SK-N-SH (cell line): ENCODE measurements at regions not wholly inside any gene's neighbourhood (a gene's known extent, or its start where the extent isn't known, plus 50 kb on each side); places are given as distances from the start of the nearest gene placed in this dataset.

ENCODE experiments used
- CTCF ChIA-PET: fragments of 300-600, 350-600 bp; formaldehyde crosslinking; extraction: SDS; loops from one replicate; lab custom pipeline; 2021; lab: Yijun Ruan, JAX
- POLR2A ChIA-PET: fragments of 350-600 bp; sonication (Branson Sonifier 250); formaldehyde crosslinking; extraction: SDS; loops from one replicate; lab custom pipeline; 2020; ENCODE audit warnings: antibody characterized with exemption, inconsistent platforms; lab: Yijun Ruan, JAX
- DNase-seq: peaks from one replicate; pipeline ENCODE4 v3.0.0; 2012
- H2AFZ ChIP-seq: fragments of 200-600 bp; sonication (generic); 2 replicates; pipeline ENCODE4 v1.8.1; 2016; ENCODE audit warnings: antibody characterized with exemption, mild to moderate bottlenecking, low read depth
- H3F3A ChIP-seq: fragments of 200-600 bp; sonication (generic); replicated peaks from 2 replicates; pipeline ENCODE3; 2016; ENCODE audit warnings: antibody characterized with exemption, mild to moderate bottlenecking; ENCODE audit not compliant: insufficient read depth
- H3K27ac ChIP-seq, 2 experiments: fragments of 200-500 bp in 1 of 2; fragments of 200-600 bp in 1 of 2; sonication (Bioruptor generic) in 1 of 2; sonication (generic), shearing (Covaris generic) in 1 of 2; 2 replicates each; pipeline versions ENCODE4 v1.5.1 to v1.6.1; 2014 to 2016; ENCODE audit warnings: low read depth in 2 of 2, inconsistent platforms in 1 of 2, low read length in 1 of 2, mild to moderate bottlenecking in 1 of 2, mixed read lengths in 1 of 2
- H3K27me3 ChIP-seq: fragments of 200-600 bp; sonication (generic), shearing (Covaris generic); 2 replicates; pipeline ENCODE4 v1.6.1; 2016; ENCODE audit warnings: mixed run types; ENCODE audit not compliant: insufficient read depth
- H3K36me3 ChIP-seq, 2 experiments: fragments of 200-500 bp in 1 of 2; fragments of 200-600 bp in 1 of 2; sonication (Bioruptor generic) in 1 of 2; sonication (generic) in 1 of 2; replicated peaks in 1 of 2; 2 replicates each; pipeline versions ENCODE3 to v1.5.1; 2014 to 2016; ENCODE audit warnings: low read length in 1 of 2, mild to moderate bottlenecking in 1 of 2; ENCODE audit not compliant: insufficient read depth in 2 of 2, control insufficient read depth in 1 of 2
- H3K4me1 ChIP-seq, 2 experiments: fragments of 200-500 bp in 1 of 2; fragments of 200-600 bp in 1 of 2; sonication (Bioruptor generic) in 1 of 2; sonication (generic), shearing (Covaris generic) in 1 of 2; 2 replicates each; pipeline versions ENCODE4 v1.5.1 to v1.6.1; 2014 to 2016; ENCODE audit warnings: low read depth in 1 of 2, low read length in 1 of 2, mixed run types in 1 of 2; ENCODE audit not compliant: insufficient read depth in 2 of 2, control insufficient read depth in 1 of 2
- H3K4me2 ChIP-seq: fragments of 200-600 bp; sonication (generic), shearing (Covaris generic); 2 replicates; pipeline ENCODE4 v1.6.1; 2017; ENCODE audit warnings: mixed run types
- H3K4me3 ChIP-seq, 2 experiments: fragments of 200-500 bp in 1 of 2; fragments of 200-600 bp in 1 of 2; sonication (Bioruptor generic) in 1 of 2; sonication (generic), shearing (Covaris generic) in 1 of 2; 2 replicates each; pipeline versions ENCODE4 v1.5.1 to v1.8.1; 2014 to 2016; ENCODE audit warnings: low read depth in 2 of 2, inconsistent platforms in 1 of 2, low read length in 1 of 2, mild to moderate bottlenecking in 1 of 2, mixed read lengths in 1 of 2, moderate library complexity in 1 of 2
- H3K79me2 ChIP-seq: fragments of 200-600 bp; sonication (generic); 2 replicates; pipeline ENCODE4 v1.8.1; 2017; ENCODE audit warnings: mild to moderate bottlenecking; ENCODE audit not compliant: insufficient read depth
- H3K9ac ChIP-seq: fragments of 200-600 bp; sonication (generic); 2 replicates; pipeline ENCODE4 v1.6.1; 2017; ENCODE audit warnings: mixed run types
- H3K9me2 ChIP-seq: fragments of 200-600 bp; sonication (generic); 2 replicates; pipeline ENCODE4 v1.6.1; 2017; ENCODE audit warnings: mixed run types
- H3K9me3 ChIP-seq: fragments of 200-600 bp; sonication (generic); 2 replicates; pipeline ENCODE4 v1.6.1; 2017; ENCODE audit warnings: mixed run types, mild to moderate bottlenecking, moderate library complexity
- H4K20me1 ChIP-seq: fragments of 200-600 bp; sonication (generic); 2 replicates; pipeline ENCODE4 v1.6.1; 2017; ENCODE audit warnings: mild to moderate bottlenecking, mixed run types; ENCODE audit not compliant: insufficient read depth
- CTCF ChIP-seq: fragments of 200-600 bp; sonication (generic); IDR thresholded peaks from 2 replicates; pipeline ENCODE4 v1.6.1; 2017; ENCODE audit warnings: antibody characterized with exemption, mild to moderate bottlenecking, moderate library complexity
- ELF1 ChIP-seq: IDR thresholded peaks from 2 replicates; pipeline ENCODE4 v1.4.0; 2012
- EP300 ChIP-seq, 2 experiments: IDR thresholded peaks; 2 replicates each; pipeline versions ENCODE4 v1.4.0 to v1.6.1; 2012; ENCODE audit warnings: borderline replicate concordance in 1 of 2, low read depth in 1 of 2, low read length in 1 of 2
- EZH2phosphoT487 ChIP-seq: fragments of 200-600 bp; sonication (generic); IDR thresholded peaks from 2 replicates; pipeline ENCODE4 v1.6.1; 2017; ENCODE audit warnings: low read depth, mixed run types, mild to moderate bottlenecking, antibody characterized with exemption, moderate library complexity, borderline replicate concordance
- FOSL2 ChIP-seq: IDR thresholded peaks from 2 replicates; pipeline ENCODE4 v1.4.0; 2012; ENCODE audit warnings: low read depth, mild to moderate bottlenecking, moderate library complexity, borderline replicate concordance
- FOXJ3 ChIP-seq: sonication (generic); formaldehyde crosslinking; IDR thresholded peaks from 2 replicates; pipeline ENCODE4 v1.5.1; 2020; ENCODE audit warnings: mild to moderate bottlenecking, missing genetic modification reagents
- FOXM1 ChIP-seq: IDR thresholded peaks from 2 replicates; pipeline ENCODE4 v1.4.0; 2012; ENCODE audit warnings: low read depth, mild to moderate bottlenecking
- GATA2 ChIP-seq: sonication (generic); formaldehyde crosslinking; IDR thresholded peaks from 2 replicates; pipeline ENCODE4 v1.5.0; 2020; ENCODE audit warnings: mild to moderate bottlenecking, missing genetic modification reagents
- JUND ChIP-seq: IDR thresholded peaks from 2 replicates; pipeline ENCODE4 v1.4.0; 2012
- MAX ChIP-seq: IDR thresholded peaks from 2 replicates; pipeline ENCODE4 v1.4.0; 2012; ENCODE audit warnings: low read depth
- MEF2A ChIP-seq: IDR thresholded peaks from 2 replicates; pipeline ENCODE4 v1.4.0; 2012; ENCODE audit warnings: low read depth, borderline replicate concordance
- MXI1 ChIP-seq: IDR thresholded peaks from 2 replicates; pipeline ENCODE4 v1.6.1; 2012; ENCODE audit warnings: mild to moderate bottlenecking, low read depth, low read length, improper control_type of control experiment
- PBX3 ChIP-seq: IDR thresholded peaks from 2 replicates; pipeline ENCODE4; 2012
- RAD21 ChIP-seq: IDR thresholded peaks from 2 replicates; pipeline ENCODE4 v1.6.1; 2012; ENCODE audit warnings: mild to moderate bottlenecking, low read length
- RCOR1 ChIP-seq: fragments of 150-350 bp; IDR thresholded peaks from 2 replicates; pipeline ENCODE4 v1.6.1; 2017; ENCODE audit warnings: antibody characterized with exemption, low read length
- REST ChIP-seq: IDR thresholded peaks from 2 replicates; pipeline ENCODE4 v1.6.1; 2012; ENCODE audit warnings: mild to moderate bottlenecking, low read depth, low read length, moderate library complexity
- RXRA ChIP-seq: IDR thresholded peaks from 2 replicates; pipeline ENCODE4 v1.4.0; 2012; ENCODE audit warnings: low read depth, mild to moderate bottlenecking, borderline replicate concordance
- SMC3 ChIP-seq: IDR thresholded peaks from 2 replicates; pipeline ENCODE4 v1.6.1; 2012; ENCODE audit warnings: low read depth, low read length, improper control_type of control experiment
- TAF1 ChIP-seq: IDR thresholded peaks from 2 replicates; pipeline ENCODE4 v1.6.1; 2012; ENCODE audit warnings: low read depth, mild to moderate bottlenecking, low read length, moderate library complexity, borderline replicate concordance
- TCF12 ChIP-seq: IDR thresholded peaks from 2 replicates; pipeline ENCODE4 v1.4.0; 2012
- USF2 ChIP-seq: fragments of 150-350 bp; IDR thresholded peaks from 2 replicates; pipeline ENCODE4 v1.6.1; 2017; ENCODE audit warnings: antibody characterized with exemption, low read length, low read depth, borderline replicate concordance
- YY1 ChIP-seq: IDR thresholded peaks from 2 replicates; pipeline ENCODE4 v1.4.0; 2012; ENCODE audit warnings: low read depth, mild to moderate bottlenecking
- WGBS: methylation state at CpG from one replicate; pipeline ENCODE4 v1.1.6; 2017; ENCODE audit warnings: low lambda C conversion rate; 5-methylcytosine and 5-hydroxymethylcytosine counted together

- H3K27me3 ChIP-seq = no peaks in the 10 kb centered on the region
- H3K4me1 ChIP-seq = no peaks in the 10 kb centered on the region
- WGBS = 70% methylated on average over 1 of the region's 1 CpG
- no peak overlapping the region for H2AFZ ChIP-seq
- H3K36me3 ChIP-seq = no peaks in the 10 kb centered on the region
- CTCF ChIA-PET = no interaction called here
- H3F3A ChIP-seq = no peaks in the 10 kb centered on the region
- no peak overlapping the region for H3K4me3 ChIP-seq
- H3K79me2 ChIP-seq = no peaks in the 10 kb centered on the region
- no peak overlapping the region for H3K27ac ChIP-seq
- H3K9me3 ChIP-seq = no peaks in the 10 kb centered on the region
- H3K4me2 ChIP-seq = no peak overlapping the region
- H3K9ac ChIP-seq = no peak overlapping the region
- DNase-seq = no peak
- H4K20me1 ChIP-seq = no peaks in the 10 kb centered on the region
- POLR2A ChIA-PET = no interaction called here
- TF ChIP-seq FOXJ3 (CRISPR knock-in tag) = no peak
- TF ChIP-seq TAF1 = no peak
- no peak for TF ChIP-seq TCF12
- no peak for TF ChIP-seq MXI1
- TF ChIP-seq EP300 (IDR thresholded peaks at IDR 0.05; ENCODE audit: borderline replicate concordance in 1 of 2, low read depth in 1 of 2, low read length in 1 of 2) = no peak
- no peak for TF ChIP-seq REST
- TF ChIP-seq FOSL2 = no peak
- no peak for TF ChIP-seq SMC3
- no peak for TF ChIP-seq RAD21
- no peak for TF ChIP-seq EZH2phosphoT487
- no peak for TF ChIP-seq MEF2A
- no peak for TF ChIP-seq YY1
- TF ChIP-seq ELF1 = no peak
- TF ChIP-seq JUND = no peak
- TF ChIP-seq MAX = no peak
- TF ChIP-seq RXRA = no peak
- no peak for TF ChIP-seq RCOR1
- no peak for TF ChIP-seq FOXM1
- no peaks in the 10 kb centered on the region for H3K9me2 ChIP-seq
Measured at GRCh38 chr11:22923561-22923960, 63.3 kb upstream of the CCDC179 start.

GRCh38 chr11:22926341-22926740, 66.1 kb upstream of the CCDC179 start:
- Histone ChIP-seq H3K36me3 (no peaks in the 10 kb centered on the region), H3K9me2 (no peaks in the 10 kb centered on the region), H3K4me3 (no peak overlapping the region), H3F3A (no peaks in the 10 kb centered on the region), H3K4me1 (no peaks in the 10 kb centered on the region), H4K20me1 (no peaks in the 10 kb centered on the region), H3K9me3 (no peaks in the 10 kb centered on the region), H3K79me2 (no peaks in the 10 kb centered on the region), H3K9ac (no peak overlapping the region), H3K27me3 (no peaks in the 10 kb centered on the region), H3K4me2 (no peak overlapping the region), H2AFZ (no peak overlapping the region), H3K27ac (no peak overlapping the region)
- POLR2A ChIA-PET = no interaction called here
- CTCF ChIA-PET = interaction anchor here (1.0 kb wide), 1 partner anchor 51 kb away, joined by 3 read pairs; no protein-coding TSS in a partner anchor
- no peak for DNase-seq
- TF ChIP-seq CTCF (no peak), GATA2 (CRISPR knock-in tag) (no peak), EZH2phosphoT487 (no peak), MAX (no peak), MEF2A (no peak), RXRA (no peak), EP300 (IDR thresholded peaks at IDR 0.05; ENCODE audit: borderline replicate concordance in 1 of 2, low read depth in 1 of 2, low read length in 1 of 2) (no peak), USF2 (no peak), FOXJ3 (CRISPR knock-in tag) (no peak), PBX3 (no peak), TAF1 (no peak), FOSL2 (no peak)
